GM21526 (cell line): ENCODE measurements at regions not wholly inside any gene's neighbourhood (a gene's known extent, or its start where the extent isn't known, plus 50 kb on each side); places are given as distances from the start of the nearest gene placed in this dataset.
"Not testable (repeated sequence)": the region's sequence is repeated elsewhere in the genome, so short reads cannot be mapped to it uniquely, and the experiment has no call there.

Source experiments
- ATAC-seq: cut with Tn5 transposase; IDR thresholded peaks from one replicate; pipeline ENCODE4 v1.9.1; 2021; ENCODE audit warnings: moderate library complexity; ENCODE audit not compliant: unreplicated experiment, low FRiP score

DNA sequence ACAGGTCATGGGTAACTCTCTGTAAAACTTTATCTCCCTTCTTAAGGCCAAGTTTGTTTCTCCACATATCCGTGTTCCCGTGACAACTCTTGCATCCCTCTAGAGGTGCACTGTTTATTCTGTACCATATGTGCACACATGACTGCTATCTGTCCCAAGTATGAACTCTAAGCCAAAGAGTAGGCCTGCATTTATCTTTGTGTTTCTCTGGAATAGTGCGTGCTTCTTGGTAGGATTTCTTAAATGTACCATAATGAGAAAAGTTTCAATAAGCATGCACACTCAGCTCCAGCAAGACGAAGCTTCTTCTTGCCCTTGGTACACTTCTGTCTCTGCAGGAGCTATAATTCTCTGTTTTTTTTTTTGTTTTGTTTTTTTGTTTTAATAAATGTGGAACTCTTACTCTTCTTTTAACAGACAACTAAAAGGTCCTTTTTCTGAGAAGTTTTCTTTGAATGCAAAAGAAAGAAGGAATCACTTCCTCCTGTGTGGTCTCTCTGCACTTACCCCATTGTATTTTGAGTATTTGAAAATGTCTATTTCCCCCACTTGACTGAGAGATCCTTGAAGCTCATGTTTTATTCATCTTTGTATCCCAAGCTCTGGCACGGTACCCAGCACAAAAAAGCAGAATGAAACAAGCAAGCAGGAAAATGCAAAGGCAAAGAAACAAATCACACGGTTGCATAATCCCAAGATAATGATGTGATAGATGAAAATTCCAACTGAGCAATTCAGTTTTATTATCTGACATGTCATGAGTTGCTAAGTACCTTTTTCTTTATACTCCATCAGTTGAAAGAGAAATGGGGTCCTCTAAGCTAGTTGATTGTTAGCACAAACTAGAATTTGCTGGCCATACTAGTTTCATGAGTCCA is 521.9 kb upstream of the BOD1L1 start:
- ATAC-seq, result no peak

DNA sequence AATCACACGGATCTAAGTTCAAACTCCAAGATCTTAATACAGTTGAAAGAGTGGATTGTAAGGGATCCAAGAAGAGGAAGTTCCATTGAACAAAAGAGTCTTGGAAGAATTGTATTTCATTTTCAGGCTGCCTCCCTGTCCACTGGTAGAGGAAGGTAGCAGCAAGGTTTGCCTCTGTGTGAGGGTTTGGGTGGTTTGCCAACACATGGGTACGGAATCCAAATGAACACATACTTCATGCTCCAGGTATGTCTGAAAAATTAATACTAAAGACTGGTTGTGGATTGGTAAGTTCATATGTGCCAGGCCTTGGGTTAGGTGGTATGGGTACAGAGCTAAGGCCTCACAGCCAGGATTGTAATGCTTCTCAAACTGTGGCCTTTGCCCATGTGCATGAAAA is 523.6 kb upstream of the BOD1L1 start:
- ATAC-seq, result no peak

DNA sequence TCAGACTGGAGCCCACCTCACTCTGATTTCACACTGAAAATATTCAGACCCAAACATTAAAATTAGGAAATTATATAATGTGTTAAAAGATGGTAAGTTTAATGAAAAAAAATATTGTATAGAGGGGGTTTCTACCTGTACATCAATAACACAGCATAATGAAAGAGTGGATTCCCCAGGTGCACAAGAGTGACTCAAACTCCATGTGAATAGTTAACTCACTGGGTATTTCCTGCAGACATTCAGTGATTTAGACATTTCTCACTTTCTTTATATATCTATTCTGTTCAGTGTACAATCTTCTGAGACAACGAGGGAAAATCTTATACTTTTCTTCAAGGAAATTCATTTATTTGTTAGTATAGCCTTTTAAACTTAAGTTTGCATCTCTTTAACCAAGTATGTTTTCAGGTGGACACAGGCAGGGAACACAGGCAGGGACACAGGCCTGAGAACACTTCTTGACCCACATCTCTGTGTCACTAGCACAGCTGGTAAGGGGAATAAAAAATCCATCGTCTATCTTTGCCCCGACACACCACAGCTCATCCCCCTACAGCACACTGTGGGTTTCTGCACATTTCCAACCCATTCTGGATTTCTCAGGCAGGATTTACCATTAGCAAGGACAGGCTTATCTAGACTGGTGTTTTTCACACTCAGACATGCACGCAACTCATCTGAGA is 525.5 kb upstream of the BOD1L1 start:
- ATAC-seq, result peak; percentile 55

DNA sequence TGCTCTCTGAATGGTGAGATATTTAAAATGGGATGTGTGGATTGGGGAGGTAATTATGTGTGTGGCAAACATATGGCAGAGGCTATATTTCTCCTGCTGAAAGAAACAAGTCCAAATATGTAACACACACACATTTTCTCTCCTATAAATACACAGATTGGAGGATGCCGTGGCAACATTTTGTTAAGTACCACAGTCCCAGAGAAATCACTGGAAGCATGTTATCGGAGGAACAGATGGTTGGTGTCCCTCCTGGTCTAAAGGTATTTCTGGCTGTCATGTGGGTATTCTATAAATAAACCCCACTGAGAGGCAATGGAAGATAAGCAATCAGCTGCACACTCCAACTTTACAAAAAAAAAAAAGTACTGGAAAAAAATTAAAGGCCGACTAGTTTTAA is 528.3 kb upstream of the BOD1L1 start:
- ATAC-seq, result no peak

DNA sequence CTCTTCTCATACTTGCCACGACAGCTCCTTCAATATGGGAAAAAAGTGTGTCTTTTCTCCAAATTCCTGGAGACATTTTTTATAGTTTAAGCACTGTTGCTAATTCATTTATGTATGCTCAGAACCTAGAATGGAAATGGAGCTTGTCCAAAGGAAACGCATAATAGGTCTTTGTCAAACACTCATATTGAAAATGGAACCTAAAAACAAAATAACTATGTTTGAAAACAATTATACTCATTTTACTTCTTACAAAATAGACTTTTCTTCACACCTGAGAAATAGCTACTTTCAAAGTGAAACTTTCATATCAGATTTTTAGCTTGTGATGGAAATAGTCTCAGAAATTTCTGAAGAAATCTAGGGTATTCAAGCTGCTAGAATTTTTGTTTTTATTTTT is 529.7 kb upstream of the BOD1L1 start:
- ATAC-seq, result peak; percentile 65

DNA sequence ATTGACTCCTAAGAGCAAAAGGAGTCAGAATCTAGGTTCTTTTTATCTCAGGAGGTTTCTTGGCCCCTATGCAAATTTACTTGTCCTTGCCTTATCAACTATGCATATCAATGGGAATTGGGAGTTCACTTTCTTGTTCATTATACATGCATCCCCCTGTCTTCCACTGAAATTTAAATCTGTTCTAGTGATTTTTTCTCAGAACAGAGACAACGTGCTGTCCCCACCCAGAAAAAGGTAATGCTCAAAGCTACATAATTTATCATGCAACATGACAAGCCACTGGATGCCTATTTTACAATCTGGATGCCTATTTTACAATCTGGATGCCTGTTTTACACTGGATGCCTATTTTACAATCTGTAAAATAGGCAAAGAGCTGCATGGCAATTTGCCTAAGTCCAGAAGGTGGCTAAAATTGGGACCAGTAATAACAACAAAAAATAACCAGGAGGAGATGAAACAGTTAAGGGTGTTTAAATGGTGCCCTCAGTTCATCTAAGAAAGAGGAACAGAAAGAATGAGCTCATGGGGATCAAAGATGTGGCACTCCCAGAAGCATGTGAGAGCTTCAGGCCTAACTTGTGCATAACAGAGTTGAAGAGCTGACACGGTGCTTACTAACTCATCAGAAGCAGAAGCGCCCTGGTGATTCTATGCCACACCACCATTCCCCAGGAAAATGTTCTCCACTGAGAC is 537.8 kb upstream of the BOD1L1 start:
- ATAC-seq, result peak; percentile 100

DNA sequence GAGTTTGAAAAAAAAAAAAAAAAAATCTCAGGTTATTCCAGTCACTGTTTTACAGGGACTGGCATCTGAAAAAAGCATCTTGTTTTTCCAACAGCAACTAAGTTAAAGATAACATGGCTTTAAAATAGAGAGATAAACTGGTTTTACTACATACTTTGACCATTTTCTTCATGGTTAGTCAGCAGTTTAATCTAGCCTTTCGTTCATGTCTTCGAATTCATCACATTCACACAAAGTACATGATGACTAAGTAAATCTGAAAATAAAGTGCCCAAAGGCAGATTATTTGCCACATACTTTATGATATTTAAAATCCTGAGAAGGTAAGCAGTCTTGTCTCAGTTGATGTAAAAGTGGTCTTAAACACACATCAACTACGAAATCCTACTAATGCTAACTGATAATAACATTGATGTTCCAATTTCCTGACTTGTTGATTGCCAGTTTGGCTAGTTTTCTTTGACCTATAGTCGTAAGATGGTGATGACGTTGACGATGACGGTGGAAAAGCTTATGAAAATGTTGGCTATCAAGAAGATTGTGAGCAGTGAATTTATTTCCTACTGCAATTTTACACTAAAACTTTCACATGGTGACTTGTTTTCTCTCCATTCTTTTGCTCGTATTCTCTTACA is 540.5 kb upstream of the BOD1L1 start:
- ATAC-seq, result no peak

DNA sequence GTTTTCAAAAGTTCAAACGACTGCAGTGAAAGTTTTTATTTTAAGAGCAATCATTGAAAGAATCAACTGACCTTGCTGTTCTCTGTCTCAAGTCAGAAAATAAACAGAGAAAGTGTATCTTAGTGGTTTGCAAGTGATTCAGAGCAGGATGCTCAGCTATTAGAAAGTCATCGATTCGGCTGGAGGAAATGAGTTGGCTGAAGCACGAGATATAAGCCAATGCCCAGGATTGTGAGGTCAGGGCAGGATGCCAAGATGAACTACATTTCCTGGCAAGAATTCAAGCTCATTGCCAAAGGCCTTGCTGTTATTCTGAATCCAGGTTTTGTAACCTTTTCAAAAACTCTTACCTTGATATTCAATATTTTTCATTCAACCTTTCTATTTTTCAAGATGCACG is 541.4 kb upstream of the BOD1L1 start:
- peak; percentile 37 for ATAC-seq

DNA sequence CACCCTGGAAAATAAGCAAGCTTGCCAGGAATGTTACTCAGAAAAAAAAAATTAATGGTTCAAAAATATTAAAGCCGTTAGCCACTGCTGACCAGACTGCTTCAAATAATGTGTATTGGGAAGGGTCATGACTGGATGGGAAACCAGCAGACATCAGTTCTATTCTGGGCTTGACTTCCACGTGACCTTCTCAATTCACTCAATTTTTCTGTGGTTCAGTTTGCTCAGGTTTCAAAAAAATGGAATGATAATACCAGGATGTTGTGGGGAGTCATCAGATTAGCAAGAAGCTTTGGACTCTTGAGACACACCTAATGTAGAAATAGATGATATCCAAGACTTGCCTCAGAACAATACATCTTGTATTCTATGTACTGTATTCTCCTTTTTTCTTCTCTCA is 541.9 kb upstream of the BOD1L1 start:
- no peak for ATAC-seq

DNA sequence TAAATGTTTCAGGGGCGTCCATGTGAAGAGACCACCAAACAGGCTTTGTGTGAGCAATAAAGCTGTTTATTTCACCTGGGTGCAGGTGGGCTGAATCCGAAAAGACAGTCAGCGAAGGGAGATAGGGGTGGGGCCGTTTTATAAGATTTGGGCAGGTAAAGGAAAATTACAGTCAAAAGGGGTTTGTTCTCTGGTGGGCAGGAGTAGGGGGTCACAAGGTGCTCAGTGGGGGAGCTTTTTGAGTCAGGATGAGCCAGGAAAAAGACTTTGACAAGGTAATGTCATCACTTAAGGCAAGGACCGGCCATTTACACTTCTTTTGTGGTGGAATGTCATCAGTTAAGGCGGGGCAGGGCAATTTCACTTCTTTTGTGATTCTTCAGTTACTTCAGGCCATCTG is 542.4 kb upstream of the BOD1L1 start:
- ATAC-seq, result not testable (repeated sequence)

DNA sequence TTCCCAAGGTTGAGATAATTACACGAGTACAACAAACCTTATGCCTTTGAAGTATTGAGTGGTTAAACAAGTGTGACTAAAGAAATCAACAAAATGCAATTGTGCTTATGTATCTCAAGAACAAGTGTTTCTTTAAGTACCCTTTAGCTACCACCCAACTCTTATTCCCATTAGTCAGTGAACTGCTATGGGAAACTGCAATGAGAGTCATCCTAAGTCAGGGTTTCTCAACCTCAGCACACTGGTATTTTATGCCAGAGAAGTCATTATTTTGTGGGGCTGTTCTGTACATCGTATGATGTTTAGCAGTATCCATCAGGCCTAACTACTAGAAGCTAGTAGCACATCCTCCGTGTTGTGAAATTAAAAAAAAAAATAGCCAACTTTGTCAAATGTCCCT is 549.1 kb upstream of the BOD1L1 start:
- ATAC-seq, result no peak

DNA sequence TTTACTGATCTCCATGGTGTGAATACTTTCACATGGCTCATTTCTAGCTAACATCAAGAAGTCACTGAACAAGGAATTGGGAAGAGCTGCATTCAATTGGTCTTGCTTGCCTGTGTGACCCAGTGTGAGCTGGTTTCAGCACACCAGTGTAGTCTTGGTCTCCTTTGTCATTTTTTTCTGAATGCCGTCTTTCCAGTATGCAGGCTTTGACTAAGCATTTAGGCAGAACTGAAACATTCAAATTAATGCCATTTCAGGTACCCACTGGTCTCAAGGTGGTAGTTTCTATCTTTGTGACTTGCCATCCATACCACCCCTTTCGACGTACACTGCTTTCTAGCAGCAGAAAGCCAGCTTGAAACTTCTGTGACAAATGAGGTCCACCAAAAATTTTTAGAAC is 550.5 kb upstream of the BOD1L1 start:
- ATAC-seq, result peak; percentile 93

DNA sequence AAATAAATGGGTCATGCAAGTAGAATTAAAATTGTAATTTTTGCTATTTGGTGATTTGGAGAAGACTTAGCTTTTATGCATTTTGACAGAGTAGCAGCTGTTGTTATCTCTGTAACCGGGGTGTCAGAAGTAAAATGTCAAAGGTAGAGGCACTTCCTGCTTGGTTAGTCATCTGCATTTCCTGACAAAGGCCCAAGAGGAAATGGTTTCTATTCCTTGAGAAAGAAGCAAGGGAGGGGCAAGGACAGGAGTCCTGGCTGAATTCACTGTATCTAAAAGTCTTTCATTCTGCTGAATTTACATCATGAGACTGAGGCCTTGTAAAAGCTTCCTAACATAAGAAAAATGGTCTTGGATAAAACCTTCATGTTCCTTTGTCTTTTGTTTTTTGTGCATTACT is 550.9 kb upstream of the BOD1L1 start:
- peak; percentile 71 for ATAC-seq

DNA sequence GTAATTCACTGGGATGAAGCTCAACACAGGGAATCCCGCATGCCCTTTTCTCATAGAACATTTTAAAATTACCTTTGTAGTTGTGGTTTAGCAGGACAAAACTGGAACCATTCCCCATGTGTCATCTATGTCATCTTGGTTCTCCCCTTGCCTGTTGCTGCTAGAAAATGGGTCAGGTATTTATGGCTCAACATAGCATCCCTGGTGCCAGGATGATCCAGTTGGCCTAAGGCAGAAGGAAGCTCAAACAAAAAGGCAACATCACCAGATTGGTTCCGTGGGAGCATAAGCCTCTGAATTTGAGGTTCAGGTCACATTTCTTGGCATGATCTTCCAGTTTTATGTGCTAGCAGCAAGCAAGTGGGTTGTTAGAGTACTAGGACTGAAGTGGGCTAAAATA is 552.6 kb upstream of the BOD1L1 start:
- no peak for ATAC-seq

DNA sequence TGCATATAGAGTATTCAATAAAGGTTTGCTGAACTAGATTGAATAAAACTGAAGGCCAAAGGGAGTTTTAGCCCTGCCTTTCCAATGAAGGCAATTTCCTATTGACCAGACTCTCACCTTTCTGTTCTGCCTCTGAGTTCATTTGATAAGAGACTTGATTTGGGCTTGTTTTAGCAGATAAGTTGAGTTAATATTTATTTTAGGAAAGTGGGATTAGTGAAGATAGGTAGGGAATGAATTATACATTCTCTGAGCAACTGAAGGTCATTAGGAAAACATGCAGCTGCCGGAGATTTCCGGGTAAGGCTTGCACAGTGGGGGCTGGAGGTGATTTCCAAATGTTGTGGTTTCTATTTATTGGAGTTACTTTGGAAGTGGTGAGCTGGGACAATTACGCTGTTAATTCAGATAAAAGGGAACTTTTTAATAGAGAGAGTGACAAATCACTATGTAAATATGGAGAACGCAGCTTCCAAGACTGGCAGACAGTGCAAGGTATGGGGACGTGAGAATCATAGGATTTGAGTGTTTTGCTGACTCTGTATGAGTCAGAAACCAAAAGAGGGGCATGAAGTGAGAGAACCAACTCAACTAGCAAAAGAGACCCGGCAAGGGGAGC is 553.6 kb upstream of the BOD1L1 start:
- ATAC-seq, result no peak

DNA sequence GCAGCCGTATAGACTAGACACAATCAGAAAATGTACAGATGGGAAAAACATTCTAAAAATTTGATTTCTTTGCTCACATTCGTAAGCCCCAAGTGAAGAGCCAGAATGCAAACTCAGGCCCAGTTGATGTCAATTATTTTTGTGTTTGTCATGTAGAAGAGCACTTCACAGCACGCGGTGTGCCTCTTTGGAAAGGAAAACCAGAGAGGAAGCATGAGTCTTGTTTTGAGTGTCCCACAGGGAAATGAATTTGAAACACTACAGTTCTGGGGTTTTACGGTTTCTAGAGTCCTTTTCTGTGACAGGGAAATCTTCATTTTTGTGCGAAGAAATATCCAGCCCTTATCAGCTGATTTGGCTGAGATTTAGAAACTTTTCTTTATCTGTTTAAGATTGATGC is 554.6 kb upstream of the BOD1L1 start:
- no peak for ATAC-seq

DNA sequence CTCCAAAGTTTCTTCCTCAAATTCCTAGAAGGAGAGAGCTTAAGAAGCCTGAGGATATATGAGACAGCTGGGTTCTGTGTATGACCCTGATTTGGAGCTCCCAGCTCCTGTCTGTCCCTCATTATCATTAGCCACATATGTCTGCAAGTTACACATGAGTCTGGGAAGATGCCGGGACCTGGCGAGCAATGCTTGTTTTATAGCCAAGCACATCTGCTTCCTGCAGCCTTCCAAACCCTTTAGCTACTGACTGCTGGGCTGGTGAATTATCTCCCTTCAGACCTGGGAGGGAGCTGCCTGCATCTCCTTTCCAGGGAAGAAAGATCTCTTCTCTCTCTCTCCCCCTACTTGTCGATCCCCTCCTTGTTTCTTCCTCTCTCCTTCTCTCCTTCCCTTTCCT is 556.7 kb upstream of the BOD1L1 start:
- ATAC-seq, result no peak

DNA sequence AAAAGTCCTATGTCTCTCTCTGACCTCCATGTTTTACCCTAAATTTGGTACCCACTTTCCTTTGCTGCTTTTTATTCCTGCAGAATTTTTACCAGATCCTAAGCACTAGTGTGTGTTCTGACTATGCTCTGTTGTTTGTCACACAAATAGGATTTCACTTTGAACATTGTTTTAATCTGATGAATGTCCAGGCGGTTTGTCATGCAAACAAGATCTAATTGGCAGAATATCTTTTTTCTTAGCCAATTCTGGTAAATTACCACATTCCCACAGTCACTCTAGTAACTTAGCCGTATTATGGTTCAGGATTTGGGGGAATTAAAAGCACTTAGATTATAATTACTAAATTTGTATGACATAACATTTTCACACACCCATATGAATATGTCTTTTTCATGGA is 557.2 kb upstream of the BOD1L1 start:
- no peak for ATAC-seq

DNA sequence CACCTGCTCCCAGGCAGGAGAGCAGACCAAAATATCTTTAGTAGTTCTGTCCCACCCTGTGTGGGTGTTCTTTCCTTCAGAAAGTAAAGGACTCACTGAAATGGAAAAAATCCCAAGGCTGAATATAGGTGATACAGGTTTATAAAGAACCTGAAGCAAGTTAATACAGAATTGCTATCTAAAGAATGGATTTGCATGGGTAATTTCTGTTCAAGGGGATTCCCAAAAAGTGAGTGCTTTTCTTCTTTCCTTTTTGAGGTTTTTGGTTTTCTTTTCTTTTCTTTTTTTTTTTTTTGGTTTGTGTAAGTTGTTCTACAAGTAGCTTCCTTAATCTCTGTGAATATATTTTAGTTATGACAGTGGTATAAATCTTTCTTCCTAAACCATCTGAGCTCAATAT is 560.7 kb upstream of the BOD1L1 start:
- no peak for ATAC-seq

DNA sequence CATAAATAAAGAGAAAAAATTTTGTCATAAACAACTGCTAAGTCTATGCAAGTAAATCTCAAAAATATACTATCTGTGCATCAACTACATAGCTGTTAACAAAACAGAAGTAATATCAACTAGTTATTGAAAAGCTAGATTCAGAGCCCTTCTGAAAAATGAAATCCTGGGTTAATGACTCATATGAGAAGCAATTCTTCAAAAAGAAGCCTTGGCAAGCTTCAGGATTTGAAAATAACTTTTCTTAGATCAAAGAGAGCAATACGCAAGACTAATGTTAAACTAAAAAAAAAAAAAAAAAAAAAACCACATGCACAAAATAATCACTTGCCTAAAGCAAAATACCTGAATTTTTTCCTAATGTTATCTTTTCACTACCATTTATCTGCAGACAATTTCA is 566.1 kb upstream of the BOD1L1 start:
- no peak for ATAC-seq

DNA sequence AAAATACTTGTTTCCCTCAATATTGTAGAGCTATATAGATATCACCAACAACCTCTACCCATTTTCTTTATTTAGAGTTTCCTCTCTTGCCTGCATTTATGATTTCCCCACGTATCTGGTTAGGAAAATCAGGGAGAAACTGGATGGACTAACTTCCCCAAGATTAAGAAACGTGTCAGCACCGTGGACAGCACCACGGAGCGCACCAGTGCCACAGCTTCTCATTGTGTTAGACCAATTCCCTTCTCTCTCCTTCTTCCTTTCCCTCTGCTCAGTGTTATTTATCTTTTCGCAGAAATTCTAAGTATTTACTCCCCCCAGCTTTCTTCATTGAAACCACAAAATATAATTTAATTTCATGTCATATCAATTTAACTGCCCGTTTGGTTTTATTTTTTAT is 568.6 kb upstream of the BOD1L1 start:
- no peak for ATAC-seq
